Activated CD4-positive, alpha-beta T cell treated with anti-CD3 and anti-CD28 coated beads, Interleukin-2, amount 50 U/mL, for 16 hours (primary cell): ENCODE measurements at regions not wholly inside any gene's neighbourhood (a gene's known extent, or its start where the extent isn't known, plus 50 kb on each side); places are given as distances from the start of the nearest gene placed in this dataset.
"Not testable (repeated sequence)": the region's sequence is repeated elsewhere in the genome, so short reads cannot be mapped to it uniquely, and the experiment has no call there.

Source experiments
- DNase-seq: peaks from one replicate; pipeline ENCODE4 v3.0.0-alpha.2; 2020

DNA sequence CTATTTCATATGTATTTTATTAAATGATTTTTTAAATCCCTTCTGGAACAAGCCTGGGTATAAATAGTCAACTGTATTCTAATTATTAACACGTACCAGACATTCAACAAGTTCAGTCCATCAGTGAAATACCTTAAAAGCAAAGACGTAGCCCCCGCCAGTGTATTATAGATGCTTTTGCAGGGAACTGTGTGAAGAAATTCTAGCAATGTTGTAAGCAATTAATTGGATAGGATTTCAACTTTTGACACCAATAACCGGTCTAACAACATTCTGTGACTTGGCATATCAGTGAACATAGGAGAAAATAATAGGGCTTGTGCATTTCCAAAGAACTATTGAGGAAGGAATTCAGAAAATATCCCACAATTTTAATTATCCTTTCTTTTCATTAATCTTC is 67.2 kb upstream of the TGFBR2 start:
- no peak for DNase-seq

DNA sequence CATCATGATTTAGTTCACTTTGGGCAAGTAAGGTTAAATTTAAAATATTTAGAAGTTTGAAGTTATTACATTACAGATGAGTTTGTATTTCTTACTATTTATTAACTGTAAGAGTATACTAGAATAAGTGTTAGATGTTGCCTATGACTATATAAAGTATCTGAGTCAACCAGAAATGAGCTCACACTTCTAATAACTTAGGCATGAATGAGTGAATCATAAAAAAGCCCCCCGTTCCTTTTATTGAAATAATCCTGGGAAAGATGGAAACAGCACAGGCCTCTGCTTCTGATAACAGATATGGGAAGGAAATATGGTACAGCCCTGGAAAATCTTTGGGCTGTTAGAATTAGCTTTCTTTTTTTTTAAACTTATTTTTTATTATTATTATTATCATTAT is 66.6 kb upstream of the TGFBR2 start:
- no peak for DNase-seq

DNA sequence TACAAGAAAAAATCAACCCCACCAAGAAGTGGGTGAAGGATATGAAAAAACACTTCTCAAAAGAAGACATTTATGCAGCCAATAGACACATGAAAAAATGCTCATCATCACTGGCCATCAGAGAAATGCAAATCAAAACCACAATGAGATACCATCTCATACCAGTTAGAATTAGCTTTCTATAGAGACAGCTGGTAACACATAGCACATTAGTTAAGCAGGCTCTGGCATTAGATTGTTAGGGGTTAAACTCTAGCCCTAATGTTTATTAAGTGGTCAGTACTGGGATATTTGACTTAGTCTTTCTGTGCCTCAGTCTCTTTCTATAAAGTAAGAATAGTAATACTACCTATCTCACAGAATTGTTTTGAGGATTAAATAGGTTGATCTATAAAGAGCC is 65.2 kb upstream of the TGFBR2 start:
- not testable (repeated sequence) for DNase-seq

DNA sequence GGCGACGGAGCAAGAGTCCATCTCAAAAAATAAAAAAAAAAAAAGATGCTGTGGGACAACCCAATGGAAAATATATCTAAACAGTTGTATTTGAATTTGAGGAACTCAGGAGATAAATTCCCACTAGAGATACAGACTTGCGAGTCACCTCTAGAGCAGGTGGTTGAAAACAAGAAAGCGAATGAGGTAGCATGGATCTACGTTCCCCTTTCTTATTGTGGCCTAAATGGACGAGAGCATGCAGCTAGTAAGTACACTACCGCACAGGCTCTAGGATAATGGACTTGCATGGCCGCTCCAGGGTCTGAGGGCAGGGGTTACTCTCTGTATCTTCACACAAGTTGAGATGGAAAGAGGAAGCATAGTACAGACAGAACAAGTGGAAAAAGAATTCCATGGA is 63.5 kb upstream of the TGFBR2 start:
- DNase-seq, result no peak

DNA sequence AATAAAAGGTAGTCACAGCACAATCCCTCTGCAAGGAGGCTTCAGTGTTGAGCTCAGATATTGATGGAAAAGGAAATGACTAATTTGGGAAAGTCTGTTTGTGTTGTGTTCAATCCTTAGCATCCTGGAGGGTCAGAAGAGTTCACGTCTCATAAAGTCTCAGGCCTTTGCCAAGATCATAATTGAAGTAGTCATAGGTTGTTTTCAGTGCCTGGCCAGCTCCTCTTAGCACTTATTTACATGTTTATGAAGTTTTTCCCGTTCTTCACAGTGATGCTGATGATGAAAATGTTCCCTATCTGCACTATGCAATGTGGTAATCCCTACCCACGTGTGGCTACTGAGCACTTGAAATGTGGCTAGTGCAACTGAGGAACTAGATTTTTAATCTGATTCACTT is 61.6 kb upstream of the TGFBR2 start:
- no peak for DNase-seq

DNA sequence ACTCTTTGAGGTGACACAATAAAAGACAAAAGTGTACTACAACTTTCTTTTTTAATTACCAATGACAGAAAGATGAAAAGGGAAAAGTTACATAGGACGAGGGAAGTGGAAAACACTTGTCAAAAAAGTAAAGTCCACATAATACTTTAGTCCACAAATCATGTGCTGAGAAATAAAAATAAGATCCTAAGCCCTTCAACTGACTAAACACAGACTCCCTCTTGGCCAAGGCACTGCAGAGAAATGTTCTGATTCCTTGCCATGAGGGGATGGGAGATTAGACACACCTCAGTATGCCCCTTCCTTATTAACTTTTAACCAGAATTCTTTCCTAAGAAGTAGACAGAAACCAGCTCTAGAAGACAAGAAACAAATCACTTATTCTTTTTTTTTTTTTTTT is 59.5 kb upstream of the TGFBR2 start:
- no peak for DNase-seq

DNA sequence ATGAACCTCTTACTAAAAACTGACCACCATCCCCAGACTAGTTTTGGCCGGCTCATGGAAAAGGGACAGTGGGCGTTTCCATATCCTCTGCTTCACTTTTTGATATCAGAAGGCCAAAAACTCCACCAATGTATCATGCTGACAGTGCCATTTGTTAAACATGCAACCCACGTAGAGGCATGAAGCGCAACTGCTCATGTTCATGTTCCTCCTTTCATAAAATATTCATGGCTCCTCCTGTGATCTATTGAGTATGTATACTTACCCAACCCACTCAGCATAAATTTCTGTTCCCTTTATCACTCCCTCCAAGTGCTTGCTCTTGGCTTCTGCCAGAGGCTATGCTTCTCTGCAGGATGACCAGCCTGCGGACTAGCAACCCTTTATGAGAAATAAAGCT is 58.7 kb upstream of the TGFBR2 start:
- no peak for DNase-seq

DNA sequence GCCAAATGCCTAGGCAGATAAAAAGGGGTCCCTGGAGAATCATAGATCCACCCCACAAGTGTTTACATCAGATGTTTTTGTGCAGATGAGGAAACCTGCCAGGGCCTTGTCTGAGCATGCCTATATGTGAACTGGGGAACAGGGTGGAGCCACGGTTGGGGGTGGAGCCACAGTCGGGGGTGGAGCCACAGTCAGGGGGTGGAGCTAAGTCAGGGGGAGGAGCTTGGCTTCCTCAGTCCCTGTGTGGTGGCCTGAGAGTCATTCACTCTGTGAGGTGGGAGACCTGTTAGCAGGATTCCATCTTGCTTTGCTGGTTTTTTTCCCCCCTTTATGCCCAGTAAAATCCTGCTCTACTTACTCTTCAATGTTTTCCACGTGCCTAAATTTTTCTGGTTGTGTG is 57.8 kb upstream of the TGFBR2 start:
- DNase-seq, result peak; percentile 20

DNA sequence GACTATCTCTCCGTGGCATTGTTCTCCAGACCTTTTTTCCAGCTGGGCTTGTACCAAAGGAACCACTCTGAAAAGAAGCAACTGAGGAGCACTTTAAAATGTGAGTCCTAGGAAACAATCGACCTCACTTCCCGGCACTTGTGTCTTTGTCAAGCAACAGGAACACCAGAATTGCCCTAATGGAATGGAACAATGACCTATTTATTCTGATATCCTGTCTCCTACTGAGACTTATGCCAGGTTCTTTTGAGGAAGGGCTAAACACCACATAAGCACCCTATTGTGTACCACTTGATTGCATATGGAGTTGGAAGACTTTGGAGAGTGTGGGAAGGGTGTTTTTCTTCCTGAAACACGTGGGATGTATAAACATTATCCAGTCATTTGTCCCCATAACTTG is 56.8 kb upstream of the TGFBR2 start:
- no peak for DNase-seq

DNA sequence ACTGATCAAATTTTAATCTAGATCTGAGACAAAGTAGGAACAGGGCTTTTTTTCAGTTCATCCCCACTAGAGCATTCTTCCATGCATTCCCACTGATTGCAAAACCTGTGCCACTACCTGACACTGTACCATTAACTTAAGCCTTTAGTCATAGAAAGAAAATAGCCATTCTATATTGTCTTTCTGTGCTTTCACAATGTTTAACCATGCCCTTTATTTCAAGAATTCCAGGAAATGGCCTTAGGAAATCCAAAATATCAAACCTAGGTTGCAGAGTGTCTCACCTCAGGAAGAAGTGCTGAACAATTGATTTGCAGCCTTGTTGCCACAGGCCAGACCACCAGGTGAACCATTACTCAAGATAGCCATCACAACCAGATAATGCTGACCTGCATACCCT is 56.2 kb upstream of the TGFBR2 start:
- DNase-seq, result no peak

DNA sequence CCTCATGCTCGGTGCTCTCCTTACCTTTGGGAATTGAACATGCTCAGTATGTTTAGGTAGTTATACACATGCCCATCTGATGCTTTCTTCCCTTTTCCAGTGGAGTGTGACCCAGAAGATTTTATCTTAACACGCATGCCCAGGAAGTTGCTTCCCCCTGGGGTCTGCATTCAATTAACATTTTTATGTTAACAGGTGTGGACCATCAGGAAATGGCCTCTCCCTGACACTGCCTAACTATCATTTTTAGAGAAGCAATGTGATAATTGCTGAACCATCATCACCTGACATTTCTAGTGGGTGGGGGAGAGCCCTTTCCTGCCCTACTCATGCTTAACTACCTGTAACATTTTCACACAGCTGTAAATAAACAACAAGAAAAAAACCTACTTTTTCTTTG is 55.1 kb upstream of the TGFBR2 start:
- no peak for DNase-seq

DNA sequence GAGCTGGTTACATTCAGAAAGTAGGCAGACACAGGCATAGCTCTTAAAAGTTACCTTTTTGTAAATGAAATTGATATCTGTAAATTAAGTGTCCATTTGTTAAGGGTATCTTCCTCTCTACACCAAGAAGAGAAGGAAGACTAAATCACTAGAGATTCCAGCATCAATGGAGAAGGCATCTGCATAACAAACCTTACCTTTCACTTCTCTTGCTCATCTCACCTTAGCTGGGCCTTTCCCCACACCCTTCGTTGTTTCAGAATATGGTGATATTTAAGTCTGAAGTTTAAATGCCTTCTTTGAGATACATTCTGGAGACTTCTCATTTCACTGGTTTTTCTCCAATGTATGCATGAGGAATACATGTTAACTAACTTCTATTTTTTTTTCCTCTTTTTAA is 54.5 kb upstream of the TGFBR2 start:
- no peak for DNase-seq

DNA sequence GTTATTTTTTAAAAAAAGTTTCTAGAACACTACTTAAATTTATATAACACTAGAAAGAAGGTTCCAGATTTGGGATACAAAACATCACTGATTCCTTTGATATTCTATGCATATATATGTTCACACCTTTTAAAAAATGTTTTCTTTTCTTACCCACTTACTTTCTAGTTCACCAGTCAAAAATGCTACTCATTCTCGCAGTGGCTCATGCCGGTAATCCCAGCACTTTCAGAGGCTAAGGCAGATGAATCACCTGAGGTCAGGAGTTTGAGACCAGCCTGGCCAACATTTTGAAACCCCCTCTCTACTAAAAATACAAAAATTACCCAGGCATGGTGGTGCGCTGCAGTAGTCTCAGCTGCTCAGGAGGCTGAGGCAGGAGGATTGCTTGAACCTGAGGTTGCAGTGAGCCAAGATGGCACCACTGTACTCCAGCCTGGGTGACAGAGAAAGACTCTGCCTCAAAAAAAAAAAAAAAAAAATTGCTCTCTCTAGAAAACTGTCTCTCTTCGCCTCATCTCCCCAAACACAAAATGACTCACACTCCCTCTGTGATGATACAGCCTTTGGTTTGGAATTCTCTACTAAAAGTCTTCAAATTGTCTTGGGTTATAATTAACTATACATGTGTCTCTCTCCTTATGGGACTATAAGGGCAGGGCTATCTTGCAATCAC is 52.6 kb upstream of the TGFBR2 start:
- no peak for DNase-seq

DNA sequence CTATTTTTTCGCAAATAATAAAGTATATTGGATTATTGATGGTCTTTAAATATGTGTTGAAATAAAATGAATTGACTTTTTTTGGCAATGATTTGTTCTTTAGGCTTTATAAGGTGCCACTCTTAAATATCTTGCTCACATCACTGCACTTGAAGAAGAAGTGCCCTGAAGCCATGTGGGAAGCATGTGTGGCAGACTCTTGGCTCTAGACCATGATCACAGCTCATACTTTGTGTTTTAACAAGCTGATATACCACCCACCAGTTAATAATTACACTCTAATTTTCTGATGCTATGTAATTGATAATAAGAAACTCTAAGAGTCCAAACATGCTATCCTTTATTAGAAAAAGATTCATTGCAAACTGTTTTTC is 52.1 kb upstream of the TGFBR2 start:
- DNase-seq, result no peak

DNA sequence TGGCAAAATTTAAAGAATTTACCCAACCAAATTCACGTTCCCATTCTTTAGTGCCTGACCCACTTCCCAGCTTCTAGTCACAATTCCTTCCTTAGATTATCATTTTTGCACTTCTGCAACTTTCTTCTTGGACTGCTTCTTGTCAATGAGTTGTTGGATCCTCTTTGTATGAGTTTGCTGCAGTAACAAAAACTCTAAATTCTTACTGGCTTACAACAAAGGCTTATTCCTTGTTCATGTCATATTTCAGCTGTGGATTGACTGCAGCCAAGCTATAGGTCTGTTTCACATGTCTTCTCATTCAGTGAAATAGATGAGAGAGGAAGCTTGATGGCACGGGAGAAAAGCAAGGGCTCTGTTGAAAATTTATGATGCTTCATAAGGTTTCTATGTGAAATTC is 50.4 kb upstream of the TGFBR2 start:
- no peak for DNase-seq
